ENCODE measurements at regions not wholly inside any gene's neighbourhood (a gene's known extent, or its start where the extent isn't known, plus 50 kb on each side); places are given as distances from the start of the nearest gene placed in this dataset.

DNA sequence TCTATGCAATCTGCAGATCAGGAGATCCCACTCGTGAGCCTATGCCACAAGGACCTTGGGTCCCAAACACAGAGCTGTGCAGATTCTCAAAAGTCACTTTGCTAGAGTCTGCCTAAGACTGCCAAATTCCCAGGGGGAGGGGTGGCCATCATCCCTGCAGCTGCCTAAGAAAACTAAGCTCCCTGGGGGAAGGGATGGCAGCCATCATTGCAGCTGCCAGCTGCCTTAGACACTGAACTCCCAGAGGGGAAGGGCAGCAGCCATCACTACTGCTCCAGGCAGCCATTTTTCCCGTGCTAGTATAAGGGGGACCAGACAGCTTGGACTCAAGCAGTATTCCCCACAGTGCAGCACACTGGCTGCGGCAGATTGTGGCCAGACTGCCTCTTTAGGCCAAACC, 156.9 kb downstream of the NKX6-1 start:
- ATAC-seq (no peak), DNase-seq (no peak)
- Histone ChIP-seq H3K4me3 (ENCODE audit: low read length) (no peak overlapping the region), H3K27me3 (ENCODE audit: control insufficient read depth, insufficient read depth, low read length) (no peaks in the 10 kb centered on the region), H3K9me3 (ENCODE audit: control insufficient read depth, insufficient read depth, low read length) (peaks cover 11% of the 10 kb centered on the region), H3K27ac (ENCODE audit: low read length) (no peak overlapping the region), H3K4me1 (ENCODE audit: control insufficient read depth, insufficient read depth, low read length) (no peaks in the 10 kb centered on the region), H3K36me3 (ENCODE audit: control insufficient read depth, insufficient read depth, low read length) (no peaks in the 10 kb centered on the region)
- Mint-ChIP-seq H3K4me1 (no peaks in the 10 kb centered on the region), H3K27me3 (ENCODE audit: low read depth in 2 of 2) (no peaks in the 10 kb centered on the region), H3K9me3 (peaks cover 22 to 25% of the 10 kb centered on the region in 2 donors), H3K36me3 (peaks cover 20% of the 10 kb centered on the region), H3K4me3 (no peak overlapping the region), H3K27ac (no peak overlapping the region)
- 72% methylated on average over 3 of the region's 3 CpGs for WGBS (ENCODE audit: insufficient coverage)
- intact Hi-C loops (cut with micrococcal nuclease) = no loop called here
- no peak for TF ChIP-seq CTCF (IDR thresholded peaks at IDR 0.05)

DNA sequence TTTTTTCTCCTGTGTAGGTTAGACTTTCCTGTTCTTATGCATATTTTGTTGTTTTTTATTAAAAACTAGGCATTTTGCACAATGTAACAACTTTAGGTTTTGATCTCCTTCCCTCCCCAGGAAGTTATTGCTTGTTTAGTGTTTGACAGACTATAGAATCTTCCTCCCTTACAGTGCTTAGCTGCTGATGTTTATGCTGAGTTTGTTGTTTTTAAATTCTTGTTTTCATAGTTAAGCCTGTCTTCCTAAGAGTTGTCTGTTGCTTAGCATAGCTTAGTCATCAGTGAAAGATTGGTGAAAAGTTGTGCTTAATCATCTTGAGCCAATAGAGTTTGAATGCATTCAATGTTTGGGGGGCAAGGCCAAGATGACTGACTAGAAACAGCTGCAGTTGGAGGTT, 157.5 kb downstream of the NKX6-1 start:
- Histone ChIP-seq H3K4me3 (ENCODE audit: low read length) (no peak overlapping the region), H3K4me1 (ENCODE audit: control insufficient read depth, insufficient read depth, low read length) (no peaks in the 10 kb centered on the region), H3K9me3 (ENCODE audit: control insufficient read depth, insufficient read depth, low read length) (peaks cover 11% of the 10 kb centered on the region), H3K27me3 (ENCODE audit: control insufficient read depth, insufficient read depth, low read length) (no peaks in the 10 kb centered on the region), H3K27ac (ENCODE audit: low read length) (no peak overlapping the region), H3K36me3 (ENCODE audit: control insufficient read depth, insufficient read depth, low read length) (no peaks in the 10 kb centered on the region)
- H3K4me1 Mint-ChIP-seq = no peaks in the 10 kb centered on the region
- H3K27me3 Mint-ChIP-seq (ENCODE audit: low read depth in 2 of 2) = no peaks in the 10 kb centered on the region
- DNase-seq (no peak), ATAC-seq (no peak)
- TF ChIP-seq CTCF (IDR thresholded peaks at IDR 0.05) = no peak
- no peak overlapping the region for H3K4me3 Mint-ChIP-seq
- H3K9me3 Mint-ChIP-seq = peaks cover 22 to 23% of the 10 kb centered on the region in 2 donors
- H3K27ac Mint-ChIP-seq = no peak overlapping the region
- intact Hi-C loops (cut with micrococcal nuclease) = no loop called here
- H3K36me3 Mint-ChIP-seq = peaks cover 20% of the 10 kb centered on the region

DNA sequence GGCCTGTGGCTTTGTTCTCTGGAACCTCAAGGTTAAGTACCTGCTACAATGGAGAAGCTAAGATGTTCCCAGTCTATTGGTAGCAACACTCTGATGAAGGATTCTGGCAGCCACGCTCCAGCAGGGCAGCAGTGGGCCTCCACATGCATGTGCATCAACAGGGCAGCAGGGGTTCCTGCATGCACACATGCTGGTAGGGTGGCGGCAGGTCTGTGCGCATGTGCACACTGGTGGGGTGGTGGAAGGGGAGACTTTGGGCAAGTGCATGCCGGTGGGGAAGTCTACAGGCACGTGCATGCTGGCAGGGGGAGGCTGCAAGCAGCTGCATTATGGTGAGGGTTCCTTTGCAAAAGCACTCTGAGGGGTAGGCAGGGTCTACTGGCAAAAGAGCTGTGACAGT, 160.7 kb downstream of the NKX6-1 start:
- no peaks in the 10 kb centered on the region for H3K4me1 Mint-ChIP-seq
- 88% methylated on average over 5 of the region's 5 CpGs for WGBS (ENCODE audit: insufficient coverage)
- DNase-seq = no peak
- peaks cover 11% of the 10 kb centered on the region for H3K9me3 ChIP-seq (ENCODE audit: control insufficient read depth, insufficient read depth, low read length)
- no peak overlapping the region for H3K27ac Mint-ChIP-seq
- no peak for TF ChIP-seq CTCF (IDR thresholded peaks at IDR 0.05)
- no peaks in the 10 kb centered on the region for H3K4me1 ChIP-seq (ENCODE audit: control insufficient read depth, insufficient read depth, low read length)
- no peaks in the 10 kb centered on the region for H3K36me3 ChIP-seq (ENCODE audit: control insufficient read depth, insufficient read depth, low read length)
- H3K9me3 Mint-ChIP-seq = peaks cover 13 to 28% of the 10 kb centered on the region in 2 donors
- ATAC-seq = no peak
- intact Hi-C loops (cut with micrococcal nuclease) = no loop called here
- H3K4me3 ChIP-seq (ENCODE audit: low read length) = no peak overlapping the region
- H3K36me3 Mint-ChIP-seq = peaks cover 18% of the 10 kb centered on the region
- no peak overlapping the region for H3K4me3 Mint-ChIP-seq
- no peak overlapping the region for H3K27ac ChIP-seq (ENCODE audit: low read length)
- no peaks in the 10 kb centered on the region for H3K27me3 Mint-ChIP-seq (ENCODE audit: low read depth in 2 of 2)
- H3K27me3 ChIP-seq (ENCODE audit: control insufficient read depth, insufficient read depth, low read length) = no peaks in the 10 kb centered on the region

DNA sequence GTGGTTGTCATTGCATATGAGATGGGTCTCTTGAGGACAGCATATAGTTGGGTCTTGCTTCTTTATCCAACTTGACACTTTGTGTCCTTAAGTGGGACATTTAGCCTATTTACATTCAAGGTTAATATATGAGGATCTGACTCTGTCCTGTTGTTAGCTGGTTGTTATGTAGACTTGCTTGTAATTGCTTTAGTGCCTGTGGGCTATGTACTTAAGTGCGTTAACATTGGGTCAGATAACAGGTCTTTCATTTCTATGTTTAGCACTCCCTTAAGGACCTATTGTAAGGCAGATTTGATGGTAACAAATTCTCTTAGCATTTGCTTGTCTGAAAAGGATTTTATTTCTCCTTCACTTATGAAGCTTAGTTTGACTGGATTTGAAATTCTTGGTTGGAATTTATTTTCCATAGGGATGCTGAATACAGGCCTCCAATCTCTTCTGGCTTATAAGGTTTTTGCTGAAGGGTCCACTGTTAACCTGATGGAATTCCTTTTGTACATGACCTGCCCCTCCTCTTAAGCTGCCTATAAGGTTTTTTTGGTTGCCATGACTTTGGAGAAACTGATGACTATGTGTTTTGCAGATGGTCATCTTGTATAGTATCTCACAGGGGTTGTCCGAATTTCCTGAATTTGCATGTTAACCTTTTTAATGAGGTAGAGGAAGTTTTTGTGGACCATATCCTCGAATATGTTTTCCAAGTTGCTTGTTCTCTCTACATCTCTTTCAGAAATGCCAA, 162.0 kb downstream of the NKX6-1 start:
- H3K4me3 Mint-ChIP-seq = no peak overlapping the region
- H3K36me3 Mint-ChIP-seq = peaks cover 13% of the 10 kb centered on the region
- H3K4me1 Mint-ChIP-seq = no peaks in the 10 kb centered on the region
- Histone ChIP-seq H3K27me3 (ENCODE audit: control insufficient read depth, insufficient read depth, low read length) (no peaks in the 10 kb centered on the region), H3K4me3 (ENCODE audit: low read length) (no peak overlapping the region), H3K9me3 (ENCODE audit: control insufficient read depth, insufficient read depth, low read length) (peaks cover 6% of the 10 kb centered on the region), H3K4me1 (ENCODE audit: control insufficient read depth, insufficient read depth, low read length) (no peaks in the 10 kb centered on the region), H3K36me3 (ENCODE audit: control insufficient read depth, insufficient read depth, low read length) (no peaks in the 10 kb centered on the region), H3K27ac (ENCODE audit: low read length) (no peak overlapping the region)
- no peak overlapping the region for H3K27ac Mint-ChIP-seq
- no peaks in the 10 kb centered on the region for H3K27me3 Mint-ChIP-seq (ENCODE audit: low read depth in 2 of 2)
- ATAC-seq (no peak), DNase-seq (no peak)
- TF ChIP-seq CTCF (IDR thresholded peaks at IDR 0.05) = no peak
- 50% methylated on average over 3 of the region's 3 CpGs for WGBS (ENCODE audit: insufficient coverage)
- intact Hi-C loops (cut with micrococcal nuclease) = no loop called here
- peaks cover 9 to 28% of the 10 kb centered on the region in 2 donors for H3K9me3 Mint-ChIP-seq
